ENCODE measurements at regions not wholly inside any gene's neighbourhood (a gene's known extent, or its start where the extent isn't known, plus 50 kb on each side); places are given as distances from the start of the nearest gene placed in this dataset.
A peak's percentile ranks its signal among the peaks of the same experiment; 100 is the strongest.

DNA sequence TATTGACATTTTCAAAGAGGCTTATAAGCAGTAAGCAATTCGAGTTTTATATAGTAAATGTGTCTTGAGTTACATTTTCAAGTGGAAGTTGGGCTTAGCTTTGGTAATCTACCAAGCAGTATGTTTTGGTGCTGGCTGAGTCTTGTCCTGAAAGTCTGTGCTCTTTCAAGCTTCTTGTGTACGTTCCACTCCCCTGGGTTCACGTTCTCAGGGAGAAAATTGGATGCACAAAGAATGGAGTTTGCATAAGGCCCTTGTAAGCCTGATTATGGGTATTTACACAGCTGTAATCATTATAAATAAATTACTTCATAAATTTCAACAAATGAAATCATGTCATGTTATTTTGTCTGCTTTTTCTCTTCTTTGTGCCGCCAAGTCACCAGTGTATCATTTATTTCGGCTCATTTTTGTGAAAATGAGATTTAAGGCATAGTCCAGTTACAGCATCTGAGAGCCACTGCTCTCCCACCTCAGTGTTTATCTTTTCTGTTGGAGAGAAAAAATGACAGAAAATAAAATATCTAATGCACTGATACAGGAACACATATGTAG lies 262.5 kb downstream of the BTBD3 start:
- TF ChIP-seq L3MBTL2 (conservative IDR thresholded peaks at IDR 0.05): no peak
- POLR2A ChIA-PET: no interaction called here
- CTCF ChIA-PET: interaction anchor here (0.6 kb wide), 1 partner anchor 1638 kb away, joined by 3 read pairs; no protein-coding TSS in a partner anchor
- DNase-seq (ENCODE audit: extremely low spot score): no peak

DNA sequence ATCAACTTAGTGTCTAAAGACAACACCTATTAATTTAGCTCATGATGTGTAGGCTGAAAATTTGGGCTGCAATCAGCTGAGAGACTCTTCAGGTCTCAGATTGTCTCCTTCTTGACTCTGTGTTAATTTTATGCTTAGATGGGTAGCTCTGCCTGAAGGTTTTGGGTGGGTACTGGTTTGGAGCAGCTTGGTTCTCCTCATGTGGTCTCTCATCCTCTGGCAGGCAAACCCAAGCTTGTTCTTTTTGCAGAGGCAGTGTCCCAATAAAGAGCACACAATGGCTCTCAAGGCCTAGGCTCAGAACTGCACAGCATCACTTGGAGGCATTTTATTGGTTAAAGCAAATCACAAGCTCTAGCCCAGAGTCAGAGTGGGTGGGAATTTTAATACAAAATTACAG lies 280.6 kb downstream of the BTBD3 start:
- CTCF ChIA-PET: no interaction called here
- POLR2A ChIA-PET: no interaction called here
- no peak for DNase-seq (ENCODE audit: extremely low spot score)
- no peak for TF ChIP-seq SUZ12 (IDR thresholded peaks at IDR 0.05)
- no peak for TF ChIP-seq NFRKB (IDR thresholded peaks at IDR 0.05)
- TF ChIP-seq FOXK2 (IDR thresholded peaks at IDR 0.05): no peak
- TF ChIP-seq ARNT (IDR thresholded peaks at IDR 0.05): no peak
- no peak for TF ChIP-seq L3MBTL2 (conservative IDR thresholded peaks at IDR 0.05)
- no peak for TF ChIP-seq FOXA1 (IDR thresholded peaks at IDR 0.05)
- TF ChIP-seq HDGF (IDR thresholded peaks at IDR 0.05; ENCODE audit: borderline replicate concordance): no peak

DNA sequence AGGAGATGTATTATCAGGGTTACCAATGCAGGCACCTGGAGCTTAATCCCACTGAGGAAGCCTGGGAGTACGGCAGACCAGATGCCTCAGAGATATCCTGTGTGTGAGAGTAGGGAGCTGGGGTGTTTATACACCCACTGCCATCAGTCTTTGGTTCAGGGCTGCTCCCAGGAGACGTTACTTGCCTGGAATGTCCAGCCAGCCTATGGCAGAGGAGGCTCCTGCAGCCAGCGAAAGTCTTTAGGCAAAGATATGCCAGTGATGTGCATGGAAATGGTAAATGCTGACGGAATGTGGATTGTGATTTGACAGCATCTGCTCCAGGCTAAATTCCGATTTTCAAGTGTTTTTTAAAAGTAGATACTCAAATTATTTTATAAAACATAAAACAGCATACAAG lies 282.0 kb downstream of the BTBD3 start:
- POLR2A ChIA-PET: no interaction called here
- no peak for DNase-seq (ENCODE audit: extremely low spot score)
- CTCF ChIA-PET: no interaction called here
- TF ChIP-seq ELF4 (IDR thresholded peaks at IDR 0.05) (no peak), NFRKB (IDR thresholded peaks at IDR 0.05) (no peak), L3MBTL2 (conservative IDR thresholded peaks at IDR 0.05) (no peak), CTBP1 (IDR thresholded peaks at IDR 0.05; ENCODE audit: borderline replicate concordance) (no peak), FOXA1 (IDR thresholded peaks at IDR 0.05) (no peak)

DNA sequence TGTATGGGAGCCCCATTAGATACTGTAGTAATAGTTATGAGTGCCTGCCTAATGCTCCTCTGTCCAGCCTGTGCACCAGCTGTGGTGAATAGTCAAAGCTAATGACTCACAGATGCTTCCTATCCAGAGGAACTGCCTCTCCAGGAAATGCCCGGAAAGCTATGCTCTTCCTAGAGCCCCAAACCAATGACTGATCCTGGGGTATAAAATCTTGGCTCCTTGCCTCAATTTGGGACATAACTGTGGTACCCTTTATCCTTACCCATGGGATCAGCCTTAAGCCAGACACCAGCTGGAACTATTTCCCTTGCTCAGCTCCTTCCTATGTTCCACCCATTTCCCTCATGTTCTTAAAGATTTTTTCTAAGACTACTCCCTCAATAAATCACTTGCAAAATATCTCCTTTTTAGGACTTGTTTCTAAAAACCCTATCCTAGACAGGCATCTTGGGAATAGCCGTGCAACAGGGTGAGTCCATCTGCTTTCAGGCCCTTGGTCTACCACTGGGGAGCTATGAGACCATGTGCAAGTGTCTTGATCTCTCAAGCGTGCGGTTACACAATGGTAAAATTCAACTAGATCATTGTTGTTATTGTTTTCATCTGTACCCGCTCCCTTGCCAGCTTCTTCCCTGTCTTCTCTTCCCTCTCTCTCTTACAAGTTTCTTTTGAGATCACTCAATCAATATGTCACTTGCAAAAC lies 283.7 kb downstream of the BTBD3 start:
- no peak for DNase-seq (ENCODE audit: extremely low spot score)
- CTCF ChIA-PET: interaction anchor here (0.6 to 0.7 kb wide), 2 partner anchors 158 to 653 kb away, joined by 3 read pairs; no protein-coding TSS in a partner anchor
- POLR2A ChIA-PET: no interaction called here
- no peak for TF ChIP-seq ARNT (IDR thresholded peaks at IDR 0.05)
- TF ChIP-seq FOXA1 (IDR thresholded peaks at IDR 0.05): no peak
- no peak for TF ChIP-seq CTBP1 (IDR thresholded peaks at IDR 0.05; ENCODE audit: borderline replicate concordance)
- TF ChIP-seq, protein P1, sequence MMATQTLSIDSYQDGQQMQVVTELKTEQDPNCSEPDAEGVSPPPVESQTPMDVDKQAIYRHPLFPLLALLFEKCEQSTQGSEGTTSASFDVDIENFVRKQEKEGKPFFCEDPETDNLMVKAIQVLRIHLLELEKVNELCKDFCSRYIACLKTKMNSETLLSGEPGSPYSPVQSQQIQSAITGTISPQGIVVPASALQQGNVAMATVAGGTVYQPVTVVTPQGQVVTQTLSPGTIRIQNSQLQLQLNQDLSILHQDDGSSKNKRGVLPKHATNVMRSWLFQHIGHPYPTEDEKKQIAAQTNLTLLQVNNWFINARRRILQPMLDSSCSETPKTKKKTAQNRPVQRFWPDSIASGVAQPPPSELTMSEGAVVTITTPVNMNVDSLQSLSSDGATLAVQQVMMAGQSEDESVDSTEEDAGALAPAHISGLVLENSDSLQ (IDR thresholded peaks at IDR 0.05): no peak
- no peak for TF ChIP-seq L3MBTL2 (conservative IDR thresholded peaks at IDR 0.05)
- TF ChIP-seq TARDBP (IDR thresholded peaks at IDR 0.05): no peak
- no peak for TF ChIP-seq ELF4 (IDR thresholded peaks at IDR 0.05)
- no peak for TF ChIP-seq BHLHE40 (IDR thresholded peaks at IDR 0.05; ENCODE audit: borderline replicate concordance)
- TF ChIP-seq NFRKB (IDR thresholded peaks at IDR 0.05): no peak
- no peak for TF ChIP-seq FOXK2 (IDR thresholded peaks at IDR 0.05)
- no peak for TF ChIP-seq SUZ12 (IDR thresholded peaks at IDR 0.05)

DNA sequence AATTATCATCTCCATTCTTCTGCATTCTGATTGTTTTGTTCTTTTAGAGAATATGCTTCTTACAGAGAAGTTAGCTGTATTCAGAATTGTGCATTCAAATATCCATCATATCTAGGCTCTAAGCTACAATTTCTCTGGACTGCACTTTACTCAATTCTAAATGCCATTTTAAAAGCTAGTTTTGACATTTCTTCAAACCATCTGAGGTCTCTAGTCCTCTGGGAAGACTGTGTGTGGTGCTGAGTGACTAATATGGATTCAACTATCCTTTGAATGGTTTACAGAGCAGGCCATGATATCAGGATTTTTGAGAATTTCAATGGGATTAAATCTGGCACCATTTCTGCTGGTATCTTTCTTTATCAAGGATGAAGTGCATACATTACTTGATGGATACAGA lies 285.7 kb downstream of the BTBD3 start:
- ChIA-PET POLR2A (no interaction called here), CTCF (no interaction called here)

DNA sequence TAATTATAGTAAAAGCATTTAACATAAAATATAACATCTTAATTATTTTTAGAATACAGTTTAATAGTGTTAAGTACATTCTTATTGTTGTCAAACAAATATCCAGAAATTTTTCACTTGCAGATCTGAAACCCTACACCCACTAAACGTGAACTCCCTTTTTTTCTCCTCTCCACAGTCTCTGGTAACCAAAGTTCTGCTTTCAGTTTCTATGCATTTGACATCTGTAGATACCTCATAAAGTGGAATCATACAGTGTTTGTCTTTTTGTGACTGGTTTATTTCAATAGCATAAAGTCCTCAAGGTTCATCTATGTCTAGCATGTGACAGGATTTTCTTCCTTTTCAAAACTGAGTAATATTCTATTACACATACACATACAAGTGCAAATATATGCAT lies 286.3 kb downstream of the BTBD3 start:
- CTCF ChIA-PET: no interaction called here
- DNase-seq (ENCODE audit: extremely low spot score): no peak

More for the DNA sequence above, 285.7 kb downstream of the BTBD3 start:
- DNase-seq (ENCODE audit: extremely low spot score): no peak
- no peak for TF ChIP-seq SUZ12 (IDR thresholded peaks at IDR 0.05)

DNA sequence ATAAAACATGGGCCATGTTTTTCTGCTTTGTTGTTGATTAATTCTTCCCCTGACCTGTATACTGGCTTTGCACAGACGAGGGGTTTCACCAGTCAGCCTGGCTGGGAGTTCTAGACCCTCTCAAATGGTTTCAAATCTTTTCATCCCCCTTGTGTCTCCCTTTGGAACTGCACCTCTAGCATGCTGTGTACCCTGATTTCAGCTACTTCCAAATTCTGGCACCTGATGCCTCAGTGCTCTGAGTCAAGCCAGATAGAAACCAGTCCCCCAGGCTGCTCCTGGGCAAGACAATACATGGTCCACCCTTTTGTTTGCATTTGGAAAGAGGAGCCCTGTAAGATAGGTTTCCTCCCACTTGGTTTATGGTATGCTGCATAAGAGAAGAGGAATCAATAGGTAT lies 290.2 kb downstream of the BTBD3 start:
- peak; percentile 32 for DNase-seq (ENCODE audit: extremely low spot score)
- TF ChIP-seq SP1 (IDR thresholded peaks at IDR 0.05) (no peak), HDGF (IDR thresholded peaks at IDR 0.05; ENCODE audit: borderline replicate concordance) (no peak), CTBP1 (IDR thresholded peaks at IDR 0.05; ENCODE audit: borderline replicate concordance) (no peak), ELF4 (IDR thresholded peaks at IDR 0.05) (no peak), ZNF384 (IDR thresholded peaks at IDR 0.05) (no peak), BHLHE40 (IDR thresholded peaks at IDR 0.05; ENCODE audit: borderline replicate concordance) (no peak), FOXM1 (IDR thresholded peaks at IDR 0.05; ENCODE audit: borderline replicate concordance) (no peak), FOXK2 (IDR thresholded peaks at IDR 0.05) (no peak), ARNT (IDR thresholded peaks at IDR 0.05) (no peak), LEF1 (IDR thresholded peaks at IDR 0.05; ENCODE audit: borderline replicate concordance) (no peak), FOXA1 (IDR thresholded peaks at IDR 0.05) (no peak), L3MBTL2 (conservative IDR thresholded peaks at IDR 0.05) (no peak), SUZ12 (IDR thresholded peaks at IDR 0.05) (no peak), TARDBP (IDR thresholded peaks at IDR 0.05) (no peak), NFRKB (IDR thresholded peaks at IDR 0.05) (no peak)
- TF ChIP-seq, protein P1 (IDR thresholded peaks at IDR 0.05): no peak
- ChIA-PET POLR2A (no interaction called here), CTCF (interaction anchor here (1.0 kb wide), 2 partner anchors 9 to 26 kb away, joined by 3 read pairs; no protein-coding TSS in a partner anchor)

More for the DNA sequence above, 286.3 kb downstream of the BTBD3 start:
- POLR2A ChIA-PET: no interaction called here
- TF ChIP-seq CTBP1 (IDR thresholded peaks at IDR 0.05; ENCODE audit: borderline replicate concordance) (no peak), ARNT (IDR thresholded peaks at IDR 0.05) (no peak), L3MBTL2 (conservative IDR thresholded peaks at IDR 0.05) (no peak), LEF1 (IDR thresholded peaks at IDR 0.05; ENCODE audit: borderline replicate concordance) (no peak), FOXA1 (IDR thresholded peaks at IDR 0.05) (no peak), BHLHE40 (IDR thresholded peaks at IDR 0.05; ENCODE audit: borderline replicate concordance) (no peak), ELF4 (IDR thresholded peaks at IDR 0.05) (no peak), FOXK2 (IDR thresholded peaks at IDR 0.05) (no peak), NFRKB (IDR thresholded peaks at IDR 0.05) (no peak), SP1 (IDR thresholded peaks at IDR 0.05) (no peak), FOXM1 (IDR thresholded peaks at IDR 0.05; ENCODE audit: borderline replicate concordance) (no peak), ZNF384 (IDR thresholded peaks at IDR 0.05) (no peak), SUZ12 (IDR thresholded peaks at IDR 0.05) (no peak), TARDBP (IDR thresholded peaks at IDR 0.05) (no peak), HDGF (IDR thresholded peaks at IDR 0.05; ENCODE audit: borderline replicate concordance) (no peak)
- TF ChIP-seq, protein P1 (IDR thresholded peaks at IDR 0.05): no peak

Measured in HEK293T (cell line).